Natural killer cell (primary cell): ENCODE measurements at regions not wholly inside any gene's neighbourhood (a gene's known extent, or its start where the extent isn't known, plus 50 kb on each side); places are given as distances from the start of the nearest gene placed in this dataset.

Source experiments
- ATAC-seq, 3 donors: fragments of 150-1000 bp in 2 of 3; fragments of 200-7000 bp in 1 of 3; cut with Tn5 transposase; 1 replicate in 1 of 3; 2 replicates in 2 of 3; pipeline ENCODE4 v1.10.0; 2021; ENCODE audit warnings: mild to moderate bottlenecking in 2 of 3, moderate library complexity in 2 of 3
- DNase-seq, 2 donors: peaks; one replicate each; pipeline versions ENCODE4 v3.0.0 to v3.0.0-alpha.2; 2013 to 2021; ENCODE audit warnings: mixed read lengths in 1 of 2
- H3K27ac ChIP-seq: one replicate; pipeline ENCODE4 v1.5.1; 2013; ENCODE audit warnings: mild to moderate bottlenecking, low read length
- H3K27me3 ChIP-seq: one replicate; pipeline ENCODE4 v1.6.1; 2013; ENCODE audit warnings: low read length; ENCODE audit not compliant: control insufficient read depth, insufficient read depth
- H3K36me3 ChIP-seq: one replicate; pipeline ENCODE4 v1.6.1; 2013; ENCODE audit warnings: low read length; ENCODE audit not compliant: control insufficient read depth, insufficient read depth
- H3K4me1 ChIP-seq: one replicate; pipeline ENCODE4 v1.6.1; 2013; ENCODE audit warnings: low read length; ENCODE audit not compliant: control insufficient read depth, insufficient read depth
- H3K4me3 ChIP-seq: one replicate; pipeline ENCODE4 v1.5.1; 2013; ENCODE audit warnings: low read length
- H3K9me3 ChIP-seq: one replicate; pipeline ENCODE4 v1.6.1; 2013; ENCODE audit warnings: low read length; ENCODE audit not compliant: control insufficient read depth, insufficient read depth
- H3K27ac Mint-ChIP-seq, 2 donors: one replicate each; pipeline ENCODE4 v1.8.0; 2022; ENCODE audit warnings: mild to moderate bottlenecking in 2 of 2, mixed read lengths in 2 of 2, moderate library complexity in 1 of 2
- H3K27me3 Mint-ChIP-seq, 2 donors: one replicate each; pipeline ENCODE4 v1.8.0; 2022; ENCODE audit warnings: low read depth in 2 of 2, mixed read lengths in 2 of 2
- H3K36me3 Mint-ChIP-seq: one replicate; pipeline ENCODE4 v1.8.0; 2022; ENCODE audit warnings: mixed read lengths
- H3K4me1 Mint-ChIP-seq, 2 donors: one replicate each; pipeline ENCODE4 v1.8.0; 2022; ENCODE audit warnings: mixed read lengths in 2 of 2
- H3K4me3 Mint-ChIP-seq: one replicate; pipeline ENCODE4 v1.8.0; 2022; ENCODE audit warnings: mild to moderate bottlenecking, moderate library complexity, mixed read lengths
- H3K9me3 Mint-ChIP-seq, 2 donors: one replicate each; pipeline ENCODE4 v1.8.0; 2022; ENCODE audit warnings: mixed read lengths in 2 of 2
- WGBS: methylation state at CpG from one replicate; pipeline ENCODE4 v1.1.7; 2013; ENCODE audit warnings: missing lambda C conversion rate; ENCODE audit not compliant: insufficient coverage; 5-methylcytosine and 5-hydroxymethylcytosine counted together
- intact Hi-C: fragments of 100-400 bp; cut with micrococcal nuclease; formaldehyde crosslinking; loops from one replicate; pipeline ENCODE4 v1.14.2; 2022
- TF ChIP-seq, protein P1 (sequence below): fragments of 200-600 bp; IDR thresholded peaks from one replicate; pipeline ENCODE4 v1.8.0; 2022; ENCODE audit warnings: antibody characterized with exemption

DNA sequence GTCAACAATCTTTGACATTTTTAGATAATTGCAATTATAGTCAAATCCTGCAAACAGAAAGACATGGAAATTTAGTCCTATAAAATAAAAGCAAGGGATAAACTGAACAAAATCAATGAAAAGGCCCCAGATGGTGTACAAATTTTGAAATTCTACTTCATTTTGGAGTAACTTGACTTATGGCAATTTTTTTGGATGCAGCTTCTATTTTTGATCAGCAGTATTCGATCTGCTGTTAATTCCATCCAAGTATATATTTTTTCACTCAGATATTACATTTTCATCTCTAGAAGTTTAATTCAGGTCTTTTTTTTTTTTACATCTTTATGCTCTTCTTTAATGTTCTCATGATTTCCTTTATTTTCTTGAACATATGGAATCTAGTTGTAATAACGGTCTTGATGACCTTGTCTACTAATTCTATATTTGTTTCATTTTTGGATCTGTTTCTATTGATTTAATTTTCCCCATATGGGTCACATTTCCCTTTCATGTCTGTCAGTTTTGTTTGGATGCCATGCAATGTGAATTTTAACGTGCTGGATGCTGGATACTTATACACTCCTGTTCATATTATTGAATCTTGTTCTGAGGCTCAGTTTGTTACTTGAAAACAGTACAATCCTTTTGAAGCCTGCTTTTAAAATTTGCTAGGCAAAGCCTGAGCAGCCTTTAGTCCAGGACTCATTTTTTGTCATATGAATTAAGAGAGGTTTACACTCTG is 164.3 kb upstream of the FAM3C start:
- Mint-ChIP-seq H3K36me3 (no peaks in the 10 kb centered on the region), H3K27ac (no peak overlapping the region), H3K27me3 (peaks cover 11 to 18% of the 10 kb centered on the region in 2 donors), H3K4me3 (no peak overlapping the region), H3K4me1 (no peaks in the 10 kb centered on the region), H3K9me3 (no peaks in the 10 kb centered on the region)
- TF ChIP-seq, protein P1, sequence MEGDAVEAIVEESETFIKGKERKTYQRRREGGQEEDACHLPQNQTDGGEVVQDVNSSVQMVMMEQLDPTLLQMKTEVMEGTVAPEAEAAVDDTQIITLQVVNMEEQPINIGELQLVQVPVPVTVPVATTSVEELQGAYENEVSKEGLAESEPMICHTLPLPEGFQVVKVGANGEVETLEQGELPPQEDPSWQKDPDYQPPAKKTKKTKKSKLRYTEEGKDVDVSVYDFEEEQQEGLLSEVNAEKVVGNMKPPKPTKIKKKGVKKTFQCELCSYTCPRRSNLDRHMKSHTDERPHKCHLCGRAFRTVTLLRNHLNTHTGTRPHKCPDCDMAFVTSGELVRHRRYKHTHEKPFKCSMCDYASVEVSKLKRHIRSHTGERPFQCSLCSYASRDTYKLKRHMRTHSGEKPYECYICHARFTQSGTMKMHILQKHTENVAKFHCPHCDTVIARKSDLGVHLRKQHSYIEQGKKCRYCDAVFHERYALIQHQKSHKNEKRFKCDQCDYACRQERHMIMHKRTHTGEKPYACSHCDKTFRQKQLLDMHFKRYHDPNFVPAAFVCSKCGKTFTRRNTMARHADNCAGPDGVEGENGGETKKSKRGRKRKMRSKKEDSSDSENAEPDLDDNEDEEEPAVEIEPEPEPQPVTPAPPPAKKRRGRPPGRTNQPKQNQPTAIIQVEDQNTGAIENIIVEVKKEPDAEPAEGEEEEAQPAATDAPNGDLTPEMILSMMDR: no peak
- DNase-seq (no peak), ATAC-seq (no peak)
- H3K27ac ChIP-seq: no peak overlapping the region
- no peak overlapping the region for H3K4me3 ChIP-seq
- intact Hi-C loops: no loop called here
- 67% methylated on average over 1 of the region's 3 CpGs for WGBS
- H3K9me3 ChIP-seq: no peaks in the 10 kb centered on the region
- H3K27me3 ChIP-seq: no peaks in the 10 kb centered on the region
- no peaks in the 10 kb centered on the region for H3K4me1 ChIP-seq
- H3K36me3 ChIP-seq: no peaks in the 10 kb centered on the region

- H3K4me3 ChIP-seq: no peak overlapping the region
- TF ChIP-seq, protein P1: no peak
- Mint-ChIP-seq H3K36me3 (no peaks in the 10 kb centered on the region), H3K4me1 (no peaks in the 10 kb centered on the region), H3K27me3 (peaks cover 8 to 18% of the 10 kb centered on the region in 2 donors), H3K27ac (no peak overlapping the region), H3K9me3 (no peaks in the 10 kb centered on the region), H3K4me3 (no peak overlapping the region)
- H3K27me3 ChIP-seq: no peaks in the 10 kb centered on the region
- H3K4me1 ChIP-seq: no peaks in the 10 kb centered on the region
- ATAC-seq (no peak), DNase-seq (no peak)
- H3K27ac ChIP-seq: no peak overlapping the region
- WGBS: 87% methylated on average over 2 of the region's 2 CpGs
- no peaks in the 10 kb centered on the region for H3K36me3 ChIP-seq
- H3K9me3 ChIP-seq: no peaks in the 10 kb centered on the region
- intact Hi-C loops: no loop called here
Measured at GRCh38 chr7:121558288-121558687, 162.2 kb upstream of the FAM3C start.

DNA sequence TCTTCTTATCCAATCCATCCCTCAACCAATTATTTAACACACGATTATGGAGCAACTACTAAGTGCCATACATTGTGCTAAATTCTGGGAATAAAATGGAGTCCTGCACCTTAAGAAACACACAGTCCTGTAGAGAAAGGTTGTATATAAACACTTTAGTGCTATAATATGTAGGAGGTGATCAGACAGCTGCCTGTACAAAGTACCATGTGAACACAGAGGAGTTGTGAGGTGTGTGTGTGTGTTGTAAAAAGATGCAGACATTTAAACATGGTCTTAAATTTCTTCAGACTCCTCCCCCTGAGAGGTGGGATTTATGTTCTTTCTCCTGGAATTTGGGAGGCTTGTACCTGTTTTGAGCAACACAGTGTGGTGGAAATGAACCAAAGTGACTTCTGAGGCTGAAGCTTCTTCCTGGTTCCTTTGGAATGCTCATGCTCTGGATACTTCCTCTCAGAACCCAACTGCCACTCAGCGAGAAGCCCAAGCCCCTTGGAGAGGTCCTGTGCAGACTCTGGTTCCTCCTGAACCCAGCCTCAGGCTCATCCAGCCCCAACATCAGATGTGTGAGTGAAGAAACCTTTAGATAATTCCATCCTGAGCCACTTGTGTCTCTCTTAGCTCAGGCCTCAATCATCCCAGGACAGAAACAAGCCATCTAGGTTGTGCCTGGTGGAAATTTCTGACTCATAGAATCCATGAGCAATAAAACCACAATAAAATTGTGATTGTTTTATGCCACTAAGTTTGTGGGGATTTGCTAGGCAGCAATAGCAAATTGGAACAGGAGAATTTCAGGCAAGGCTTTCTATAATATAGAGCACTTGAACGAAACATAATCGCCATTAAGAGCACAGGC is 161.2 kb upstream of the FAM3C start:
- TF ChIP-seq, protein P1: no peak
- H3K27ac Mint-ChIP-seq: no peak overlapping the region

More for the DNA sequence above, 161.2 kb upstream of the FAM3C start:
- no peaks in the 10 kb centered on the region for H3K4me1 Mint-ChIP-seq
- Histone ChIP-seq H3K36me3 (no peaks in the 10 kb centered on the region), H3K27me3 (no peaks in the 10 kb centered on the region), H3K27ac (no peak overlapping the region), H3K9me3 (no peaks in the 10 kb centered on the region), H3K4me1 (no peaks in the 10 kb centered on the region), H3K4me3 (no peak overlapping the region)
- intact Hi-C loops: no loop called here
- DNase-seq: no peak
- no peak for ATAC-seq
- 95% methylated on average over 3 of the region's 4 CpGs for WGBS
- H3K36me3 Mint-ChIP-seq: no peaks in the 10 kb centered on the region
- H3K27me3 Mint-ChIP-seq: peaks cover 8 to 14% of the 10 kb centered on the region in 2 donors
- H3K9me3 Mint-ChIP-seq: no peaks in the 10 kb centered on the region
- no peak overlapping the region for H3K4me3 Mint-ChIP-seq
